ENCODE measurements at regions not wholly inside any gene's neighbourhood (a gene's known extent, or its start where the extent isn't known, plus 50 kb on each side); places are given as distances from the start of the nearest gene placed in this dataset.

GRCh38 chr22:23002612-23003180 lies 67.6 kb upstream of the GNAZ start:
- H3K4me3 ChIP-seq (ENCODE audit: low read depth, low read length): no peak overlapping the region
- H3K4me1 ChIP-seq (ENCODE audit: control insufficient read depth in 1 of 2, insufficient read depth in 2 of 2, low read length in 2 of 2): no peaks in the 10 kb centered on the region
- no peak overlapping the region for H3K4ac ChIP-seq (ENCODE audit: low read depth, low read length)

GRCh38 chr22:23007823-23008222 lies 62.5 kb upstream of the GNAZ start:
- Histone ChIP-seq H3K4me1 (ENCODE audit: control insufficient read depth in 1 of 2, insufficient read depth in 2 of 2, low read length in 2 of 2) (no peaks in the 10 kb centered on the region), H3K14ac (ENCODE audit: low read length) (no peak overlapping the region), H4K91ac (ENCODE audit: low read depth, low read length) (no peak overlapping the region), H3K9ac (ENCODE audit: low read length) (no peak overlapping the region), H4K12ac (ENCODE audit: low read depth, low read length) (no peak overlapping the region), H2AFZ (ENCODE audit: insufficient read depth, low read length, poor library complexity) (no peak overlapping the region), H3K36me3 (ENCODE audit: control insufficient read depth in 1 of 2, insufficient read depth in 2 of 2, low read length in 2 of 2) (no peaks in the 10 kb centered on the region), H3K27ac (ENCODE audit: low read depth, low read length) (no peak overlapping the region), H3K79me2 (ENCODE audit: control insufficient read depth, insufficient read depth, low read length, poor library complexity) (no peaks in the 10 kb centered on the region), H3K4ac (ENCODE audit: low read depth, low read length) (no peak overlapping the region), H3K23ac (ENCODE audit: low read length) (no peak overlapping the region), H3K4me2 (ENCODE audit: low read length) (no peak overlapping the region), H2BK12ac (ENCODE audit: low read length) (no peak overlapping the region), H2AK5ac (ENCODE audit: low read length) (no peak overlapping the region), H3K4me3 (ENCODE audit: low read depth, low read length) (no peak overlapping the region), H2BK120ac (ENCODE audit: insufficient read depth, low read length, poor library complexity) (no peak overlapping the region), H3K18ac (ENCODE audit: low read length) (no peak overlapping the region), H3K9me3 (ENCODE audit: insufficient read depth, low read depth, low read length) (no peaks in the 10 kb centered on the region), H4K8ac (ENCODE audit: low read depth, low read length) (no peak overlapping the region), H3K79me1 (ENCODE audit: low read length) (no peaks in the 10 kb centered on the region), H2BK5ac (ENCODE audit: low read depth, low read length, poor library complexity) (no peak overlapping the region), H3K27me3 (ENCODE audit: insufficient read depth, low read length) (no peaks in the 10 kb centered on the region)
- no CpG with 5 or more reads among the region's 1 CpG for WGBS (ENCODE audit: extremely low coverage, insufficient coverage, insufficient read length)
- DNase-seq: no peak

More at GRCh38 chr22:23002612-23003180, 67.6 kb upstream of the GNAZ start:
- Histone ChIP-seq H2BK5ac (ENCODE audit: low read depth, low read length, poor library complexity) (no peak overlapping the region), H3K18ac (ENCODE audit: low read length) (no peak overlapping the region), H3K36me3 (ENCODE audit: control insufficient read depth in 1 of 2, insufficient read depth in 2 of 2, low read length in 2 of 2) (no peaks in the 10 kb centered on the region), H3K23ac (ENCODE audit: low read length) (no peak overlapping the region), H3K9ac (ENCODE audit: low read length) (no peak overlapping the region), H3K79me1 (ENCODE audit: low read length) (no peaks in the 10 kb centered on the region), H2BK120ac (ENCODE audit: insufficient read depth, low read length, poor library complexity) (no peak overlapping the region), H3K79me2 (ENCODE audit: control insufficient read depth, insufficient read depth, low read length, poor library complexity) (no peaks in the 10 kb centered on the region), H3K27ac (ENCODE audit: low read depth, low read length) (no peak overlapping the region), H4K91ac (ENCODE audit: low read depth, low read length) (no peak overlapping the region), H3K14ac (ENCODE audit: low read length) (no peak overlapping the region), H2AK5ac (ENCODE audit: low read length) (no peak overlapping the region), H4K12ac (ENCODE audit: low read depth, low read length) (no peak overlapping the region), H3K9me3 (ENCODE audit: insufficient read depth, low read depth, low read length) (peaks cover 6% of the 10 kb centered on the region), H2AFZ (ENCODE audit: insufficient read depth, low read length, poor library complexity) (no peak overlapping the region), H2BK12ac (ENCODE audit: low read length) (no peak overlapping the region), H3K4me2 (ENCODE audit: low read length) (no peak overlapping the region), H4K8ac (ENCODE audit: low read depth, low read length) (no peak overlapping the region), H3K27me3 (ENCODE audit: insufficient read depth, low read length) (no peaks in the 10 kb centered on the region)
- no peak for DNase-seq
- WGBS (ENCODE audit: extremely low coverage, insufficient coverage, insufficient read length): no CpG with 5 or more reads among the region's 2 CpGs

- Histone ChIP-seq H3K27ac (ENCODE audit: low read depth, low read length) (no peak overlapping the region), H2AFZ (ENCODE audit: insufficient read depth, low read length, poor library complexity) (no peak overlapping the region), H3K9ac (ENCODE audit: low read length) (no peak overlapping the region), H3K4me2 (ENCODE audit: low read length) (no peak overlapping the region), H4K12ac (ENCODE audit: low read depth, low read length) (no peak overlapping the region), H3K14ac (ENCODE audit: low read length) (no peak overlapping the region), H3K9me3 (ENCODE audit: insufficient read depth, low read depth, low read length) (no peaks in the 10 kb centered on the region), H3K4me3 (ENCODE audit: low read depth, low read length) (no peak overlapping the region), H4K91ac (ENCODE audit: low read depth, low read length) (no peak overlapping the region), H3K18ac (ENCODE audit: low read length) (no peak overlapping the region), H2BK12ac (ENCODE audit: low read length) (no peak overlapping the region), H4K8ac (ENCODE audit: low read depth, low read length) (no peak overlapping the region), H3K4me1 (ENCODE audit: control insufficient read depth in 1 of 2, insufficient read depth in 2 of 2, low read length in 2 of 2) (no peaks in the 10 kb centered on the region), H3K79me2 (ENCODE audit: control insufficient read depth, insufficient read depth, low read length, poor library complexity) (no peaks in the 10 kb centered on the region), H2BK120ac (ENCODE audit: insufficient read depth, low read length, poor library complexity) (no peak overlapping the region), H3K4ac (ENCODE audit: low read depth, low read length) (no peak overlapping the region), H3K23ac (ENCODE audit: low read length) (no peak overlapping the region), H3K79me1 (ENCODE audit: low read length) (no peaks in the 10 kb centered on the region), H2AK5ac (ENCODE audit: low read length) (no peak overlapping the region), H3K27me3 (ENCODE audit: insufficient read depth, low read length) (no peaks in the 10 kb centered on the region), H3K36me3 (ENCODE audit: control insufficient read depth in 1 of 2, insufficient read depth in 2 of 2, low read length in 2 of 2) (no peaks in the 10 kb centered on the region), H2BK5ac (ENCODE audit: low read depth, low read length, poor library complexity) (no peak overlapping the region)
- DNase-seq: no peak
- no CpG with 5 or more reads among the region's 2 CpGs for WGBS (ENCODE audit: extremely low coverage, insufficient coverage, insufficient read length)
These were observed 61.4 kb upstream of the GNAZ start for GRCh38 chr22:23008896-23009295.

All from trophoblast cell (in vitro differentiated cells and primary cell).